Spleen (tissue), 11 donors: ENCODE measurements at regions not wholly inside any gene's neighbourhood (a gene's known extent, or its start where the extent isn't known, plus 50 kb on each side); places are given as distances from the start of the nearest gene placed in this dataset.

Experiments
- DNase-seq: peaks from one replicate; pipeline ENCODE4 v3.0.0-alpha.2; 2020
- H3K27ac ChIP-seq, 8 donors: fragments of 200-600 bp; sonication (generic) in 7 of 8; 1 replicate in 4 of 8; 2 replicates in 4 of 8; pipeline versions ENCODE4 v1.5.0 to v1.8.0; 2016 to 2021; ENCODE audit warnings: inconsistent platforms in 4 of 8, mild to moderate bottlenecking in 4 of 8, moderate library complexity in 1 of 8
- H3K27me3 ChIP-seq, 7 donors: fragments of 200-600 bp; sonication (generic) in 6 of 7; replicated peaks in 1 of 7; 1 replicate in 4 of 7; 2 replicates in 3 of 7; pipeline versions ENCODE4 v1.5.0 to v1.8.0; 2016 to 2021; ENCODE audit warnings: inconsistent platforms in 3 of 7, mild to moderate bottlenecking in 1 of 7
- H3K36me3 ChIP-seq, 6 donors: fragments of 200-600 bp; sonication (generic) in 5 of 6; 1 replicate in 4 of 6; 2 replicates in 2 of 6; pipeline versions ENCODE4 v1.5.0 to v1.8.0; 2016 to 2021; ENCODE audit warnings: inconsistent platforms in 2 of 6
- H3K4me1 ChIP-seq, 6 donors: fragments of 200-600 bp; sonication (generic) in 5 of 6; 1 replicate in 3 of 6; 2 replicates in 3 of 6; pipeline versions ENCODE4 v1.5.0 to v1.8.0; 2016 to 2021; ENCODE audit warnings: inconsistent platforms in 3 of 6
- H3K4me3 ChIP-seq, 8 donors: fragments of 200-600 bp; sonication (generic) in 7 of 8; 1 replicate in 4 of 8; 2 replicates in 4 of 8; pipeline versions ENCODE4 v1.5.0 to v1.8.0; 2016 to 2021; ENCODE audit warnings: inconsistent platforms in 4 of 8, mild to moderate bottlenecking in 4 of 8, moderate library complexity in 2 of 8
- H3K9me3 ChIP-seq, 8 donors: fragments of 200-600 bp; sonication (generic) in 7 of 8; 1 replicate in 4 of 8; 2 replicates in 4 of 8; pipeline versions ENCODE4 v1.5.0 to v1.8.0; 2016 to 2021; ENCODE audit warnings: inconsistent platforms in 4 of 8
- CTCF ChIP-seq, 11 experiments: fragments of 200-600 bp in 7 of 11; fragments of 450-650 bp in 4 of 11; sonication (generic) in 4 of 11; IDR thresholded peaks in 8 of 11; conservative IDR thresholded peaks in 3 of 11; 1 replicate in 7 of 11; 2 replicates in 4 of 11; pipeline versions ENCODE4 v1.4.0 to v1.8.0; 2016 to 2021; ENCODE audit warnings: antibody characterized with exemption in 11 of 11, inconsistent platforms in 4 of 11, mild to moderate bottlenecking in 1 of 11
- POLR2A ChIP-seq, 3 donors: fragments of 450-650 bp; IDR thresholded peaks; one replicate each; pipeline ENCODE4 v1.5.1; 2017; ENCODE audit warnings: antibody characterized with exemption in 3 of 3, mild to moderate bottlenecking in 1 of 3
- POLR2AphosphoS5 ChIP-seq, 3 donors: sonication (generic); formaldehyde crosslinking; IDR thresholded peaks; one replicate each; pipeline ENCODE4 v1.5.1; 2017; ENCODE audit warnings: antibody characterized with exemption in 3 of 3
- WGBS, 5 donors: extraction: QIAGEN DNeasy Blood & Tissue Kit in 3 of 5; methylation state at CpG; one replicate each; pipeline versions ENCODE4 v1.1.5 to v1.1.7; 2013 to 2018; 5-methylcytosine and 5-hydroxymethylcytosine counted together
- intact Hi-C: fragments of 100-400 bp; cut with DNase I; formaldehyde crosslinking; loops from one replicate; pipeline ENCODE4 v1.15.0; 2023; ENCODE audit warnings: low total_unique reads
- donor health status: healthy with polysubstance abuse.
- donor health status: DM: no; HTN: no; CAD: no; lungs with moderate emphysema.
- donor health status: DM: no; HTN: no; CAD: no.
- donor health status: Bipolar disorder and iron deficiency.
- donor health status: healthy.
- donor health status: DM: no; HTN: no; CAD: no.
- donor health status: DM: yes; HTN: yes; CAD: no.

- Histone ChIP-seq H3K27me3 (peaks cover 0 to 5% (median 0%) of the 10 kb centered on the region in 7 donors), H3K36me3 (no peaks in the 10 kb centered on the region), H3K9me3 (no peaks in the 10 kb centered on the region), H3K4me1 (no peaks in the 10 kb centered on the region), H3K27ac (no peak overlapping the region), H3K4me3 (no peak overlapping the region)
- TF ChIP-seq POLR2A (IDR thresholded peaks at IDR 0.05) = no peak
- TF ChIP-seq POLR2AphosphoS5 (IDR thresholded peaks at IDR 0.05) = no peak
- no peak for TF ChIP-seq CTCF (IDR thresholded peaks at IDR 0.05 in 8 of 11, conservative IDR thresholded peaks at IDR 0.05 in 3 of 11)
- no peak for DNase-seq
- intact Hi-C loops = no loop called here
- WGBS, 5 donors = 0 to 19% (median 15%) methylated on average over 1 of the region's 1 CpG
Observed at GRCh38 chr10:63917363-63917762, 396.2 kb downstream of the REEP3 start.

- Histone ChIP-seq H3K36me3 (no peaks in the 10 kb centered on the region), H3K27me3 (peaks cover 0 to 5% (median 0%) of the 10 kb centered on the region in 7 donors), H3K4me3 (no peak overlapping the region), H3K4me1 (no peaks in the 10 kb centered on the region), H3K27ac (no peak overlapping the region), H3K9me3 (no peaks in the 10 kb centered on the region)
- TF ChIP-seq POLR2A (IDR thresholded peaks at IDR 0.05) (no peak), POLR2AphosphoS5 (IDR thresholded peaks at IDR 0.05) (no peak), CTCF (IDR thresholded peaks at IDR 0.05 in 8 of 11, conservative IDR thresholded peaks at IDR 0.05 in 3 of 11) (no peak)
- no peak for DNase-seq
- 85 to 93% (median 91%) methylated on average over 6 of the region's 6 CpGs for WGBS, 5 donors
- intact Hi-C loops = no loop called here
Observed at GRCh38 chr10:63919575-63920279, 398.5 kb downstream of the REEP3 start.

GRCh38 chr10:63920926-63921325 is 399.7 kb downstream of the REEP3 start:
- TF ChIP-seq POLR2AphosphoS5 (IDR thresholded peaks at IDR 0.05) = no peak
- TF ChIP-seq CTCF (IDR thresholded peaks at IDR 0.05 in 8 of 11, conservative IDR thresholded peaks at IDR 0.05 in 3 of 11) = no peak
- no peak for TF ChIP-seq POLR2A (IDR thresholded peaks at IDR 0.05)
- H3K9me3 ChIP-seq = no peaks in the 10 kb centered on the region
- WGBS, 5 donors = 59 to 85% (median 75%) methylated on average over 2 of the region's 2 CpGs
- intact Hi-C loops = no loop called here
- no peaks in the 10 kb centered on the region for H3K4me1 ChIP-seq
- DNase-seq = no peak
- no peaks in the 10 kb centered on the region for H3K36me3 ChIP-seq
- no peak overlapping the region for H3K27ac ChIP-seq
- peaks cover 0 to 5% (median 0%) of the 10 kb centered on the region in 7 donors for H3K27me3 ChIP-seq
- no peak overlapping the region for H3K4me3 ChIP-seq

GRCh38 chr10:63921908-63922467 is 400.8 kb downstream of the REEP3 start:
- 72 to 80% (median 73%) methylated on average over 4 of the region's 4 CpGs for WGBS, 5 donors
- Histone ChIP-seq H3K36me3 (no peaks in the 10 kb centered on the region), H3K4me1 (no peaks in the 10 kb centered on the region), H3K27me3 (peaks cover 0 to 5% (median 0%) of the 10 kb centered on the region in 7 donors), H3K4me3 (no peak overlapping the region), H3K27ac (no peak overlapping the region), H3K9me3 (no peaks in the 10 kb centered on the region)
- no peak for DNase-seq
- intact Hi-C loops = no loop called here
- TF ChIP-seq POLR2A (IDR thresholded peaks at IDR 0.05) = no peak
- no peak for TF ChIP-seq CTCF (IDR thresholded peaks at IDR 0.05 in 8 of 11, conservative IDR thresholded peaks at IDR 0.05 in 3 of 11)
- no peak for TF ChIP-seq POLR2AphosphoS5 (IDR thresholded peaks at IDR 0.05)
